ENCODE measurements at regions not wholly inside any gene's neighbourhood (a gene's known extent, or its start where the extent isn't known, plus 50 kb on each side); places are given as distances from the start of the nearest gene placed in this dataset.

- TF ChIP-seq CTCF (IDR thresholded peaks at IDR 0.05; ENCODE audit: borderline replicate concordance, insufficient read depth, low read depth, low read length) = no peak
- no peak overlapping the region for H3K4me3 ChIP-seq (ENCODE audit: low read depth, low read length)
Observed at GRCh38 chr6:4581468-4582385, 194.5 kb upstream of the CDYL start.

- TF ChIP-seq CTCF (IDR thresholded peaks at IDR 0.05; ENCODE audit: borderline replicate concordance, insufficient read depth, low read depth, low read length) = no peak
Observed at GRCh38 chr6:4580361-4580760, 195.8 kb upstream of the CDYL start.

GRCh38 chr6:4577406-4577805 lies 198.8 kb upstream of the CDYL start:
- no peak for TF ChIP-seq CTCF (IDR thresholded peaks at IDR 0.05; ENCODE audit: borderline replicate concordance, insufficient read depth, low read depth, low read length)
- no peak overlapping the region for H3K4me3 ChIP-seq (ENCODE audit: low read depth, low read length)

More at GRCh38 chr6:4580361-4580760, 195.8 kb upstream of the CDYL start:
- H3K4me3 ChIP-seq (ENCODE audit: low read depth, low read length) = no peak overlapping the region

- H3K4me3 ChIP-seq (ENCODE audit: low read depth, low read length) = no peak overlapping the region
- TF ChIP-seq CTCF (IDR thresholded peaks at IDR 0.05; ENCODE audit: borderline replicate concordance, insufficient read depth, low read depth, low read length) = no peak
Observed at GRCh38 chr6:4575714-4576113, 200.5 kb upstream of the CDYL start.

- H3K4me3 ChIP-seq (ENCODE audit: low read depth, low read length) = no peak overlapping the region
- TF ChIP-seq CTCF (IDR thresholded peaks at IDR 0.05; ENCODE audit: borderline replicate concordance, insufficient read depth, low read depth, low read length) = no peak
Observed at GRCh38 chr6:4574007-4574406, 202.2 kb upstream of the CDYL start.

- H3K4me3 ChIP-seq (ENCODE audit: low read depth, low read length) = no peak overlapping the region
- no peak for TF ChIP-seq CTCF (IDR thresholded peaks at IDR 0.05; ENCODE audit: borderline replicate concordance, insufficient read depth, low read depth, low read length)
Observed at GRCh38 chr6:4571011-4571410, 205.2 kb upstream of the CDYL start.

GRCh38 chr6:4568138-4568537 lies 208.1 kb upstream of the CDYL start:
- no peak for TF ChIP-seq CTCF (IDR thresholded peaks at IDR 0.05; ENCODE audit: borderline replicate concordance, insufficient read depth, low read depth, low read length)
- no peak overlapping the region for H3K4me3 ChIP-seq (ENCODE audit: low read depth, low read length)

All from GM12875 (cell line).